Lower leg skin (tissue), 3 donors: ENCODE measurements at regions not wholly inside any gene's neighbourhood (a gene's known extent, or its start where the extent isn't known, plus 50 kb on each side); places are given as distances from the start of the nearest gene placed in this dataset.

ENCODE experiments used
- CTCF ChIP-seq, 3 donors: fragments of 450-650 bp; IDR thresholded peaks; one replicate each; pipeline ENCODE4 v1.5.1; 2016; ENCODE audit warnings: antibody characterized with exemption in 3 of 3, mild to moderate bottlenecking in 3 of 3, moderate library complexity in 2 of 3
- POLR2A ChIP-seq, 2 donors: fragments of 450-650 bp; IDR thresholded peaks; one replicate each; pipeline ENCODE4 v1.6.1; 2016 to 2017; ENCODE audit warnings: antibody characterized with exemption in 2 of 2, mild to moderate bottlenecking in 1 of 2, moderate library complexity in 1 of 2

GRCh38 chr1:50264590-50264989 lies 155.9 kb downstream of the ELAVL4 start:
- TF ChIP-seq POLR2A (IDR thresholded peaks at IDR 0.05) (no peak), CTCF (IDR thresholded peaks at IDR 0.05) (no peak)
